Activated CD8-positive, alpha-beta T cell treated with anti-CD3 and anti-CD28 coated beads, Interleukin-2, amount 10 ng/mL, durations not matched to agents 7 days and 5 days (primary cell): ENCODE measurements at regions not wholly inside any gene's neighbourhood (a gene's known extent, or its start where the extent isn't known, plus 50 kb on each side); places are given as distances from the start of the nearest gene placed in this dataset.

ENCODE experiments used
- ATAC-seq: fragments of 150-1000 bp; cut with Tn5 transposase; one replicate; pipeline ENCODE4 v1.10.0; 2021; ENCODE audit warnings: moderate library complexity
- CTCF ChIA-PET: fragments of 350-600 bp; sonication (Branson Sonifier 250); formaldehyde crosslinking; loops from one replicate; lab custom pipeline; 2021; ENCODE audit warnings: antibody characterized with exemption; lab: Charles Lee
- POLR2A ChIA-PET: fragments of 350-600 bp; sonication (Branson Sonifier 250); formaldehyde crosslinking; loops from one replicate; lab custom pipeline; 2021; ENCODE audit warnings: antibody characterized with exemption; lab: Charles Lee
- DNase-seq: peaks from one replicate; pipeline ENCODE4 v3.0.0-alpha.2; 2020
- H3K27ac Mint-ChIP-seq: one replicate; pipeline ENCODE4 v1.8.0; 2021; ENCODE audit warnings: mild to moderate bottlenecking, mixed read lengths
- H3K27me3 Mint-ChIP-seq: one replicate; pipeline ENCODE4 v1.8.0; 2021; ENCODE audit warnings: low read depth, mixed read lengths
- H3K36me3 Mint-ChIP-seq: one replicate; pipeline ENCODE4 v1.8.0; 2021; ENCODE audit warnings: low read depth, mixed read lengths
- H3K4me1 Mint-ChIP-seq: one replicate; pipeline ENCODE4 v1.8.0; 2021; ENCODE audit warnings: low read depth, mixed read lengths
- H3K4me3 Mint-ChIP-seq: one replicate; pipeline ENCODE4 v1.8.0; 2021; ENCODE audit warnings: mild to moderate bottlenecking, mixed read lengths
- H3K9me3 Mint-ChIP-seq: one replicate; pipeline ENCODE4 v1.8.0; 2022; ENCODE audit warnings: mixed read lengths; ENCODE audit not compliant: insufficient read depth

DNA sequence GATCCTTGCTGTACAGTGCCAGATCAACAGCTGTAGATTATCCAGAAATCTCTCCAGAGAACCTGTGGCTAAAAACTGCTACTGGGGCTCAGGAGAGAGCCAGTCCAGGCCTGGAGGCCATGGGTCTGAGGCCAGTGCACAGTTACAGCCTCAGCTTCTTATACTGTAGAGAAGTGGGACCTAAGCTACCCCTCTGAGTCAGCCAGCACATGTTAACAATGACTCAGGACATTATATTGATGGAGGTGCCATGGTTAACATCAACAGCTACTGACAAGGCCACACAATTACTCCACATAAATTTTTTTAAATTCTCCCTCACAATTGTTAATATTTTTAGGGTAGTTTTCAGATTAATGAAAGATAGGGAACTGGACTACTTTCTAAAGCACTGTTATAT, 138.5 kb downstream of the RBM26 start:
- Mint-ChIP-seq H3K36me3 (no peaks in the 10 kb centered on the region), H3K4me1 (no peaks in the 10 kb centered on the region), H3K27ac (no peak overlapping the region), H3K9me3 (no peaks in the 10 kb centered on the region), H3K27me3 (peaks cover 5% of the 10 kb centered on the region), H3K4me3 (no peak overlapping the region)
- ChIA-PET CTCF (no interaction called here), POLR2A (no interaction called here)
- ATAC-seq: no peak
- DNase-seq: no peak

DNA sequence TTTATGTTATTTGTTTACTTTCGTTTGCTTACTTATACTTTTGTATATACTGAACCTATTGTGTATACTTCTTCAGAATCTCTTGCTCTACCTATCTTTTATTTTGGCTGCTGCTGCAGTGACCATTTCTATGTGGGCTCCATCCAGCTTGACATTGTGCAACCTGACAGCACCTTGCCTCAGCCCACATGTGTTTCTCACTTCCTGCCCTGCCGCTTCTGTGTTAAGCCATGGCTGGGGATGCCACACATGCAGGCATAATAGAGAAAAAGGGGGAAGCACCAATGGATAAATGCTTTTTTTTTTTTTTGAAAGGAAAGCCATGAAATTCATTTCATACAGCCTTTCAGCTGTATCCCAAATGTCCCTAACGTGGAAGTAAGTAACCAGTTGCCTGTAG, 147.6 kb downstream of the RBM26 start:
- DNase-seq (no peak), ATAC-seq (no peak)
- ChIA-PET POLR2A (no interaction called here), CTCF (no interaction called here)
- Mint-ChIP-seq H3K27ac (no peak overlapping the region), H3K27me3 (peaks cover 4% of the 10 kb centered on the region), H3K36me3 (no peaks in the 10 kb centered on the region), H3K4me3 (no peak overlapping the region), H3K9me3 (no peaks in the 10 kb centered on the region), H3K4me1 (no peaks in the 10 kb centered on the region)

DNA sequence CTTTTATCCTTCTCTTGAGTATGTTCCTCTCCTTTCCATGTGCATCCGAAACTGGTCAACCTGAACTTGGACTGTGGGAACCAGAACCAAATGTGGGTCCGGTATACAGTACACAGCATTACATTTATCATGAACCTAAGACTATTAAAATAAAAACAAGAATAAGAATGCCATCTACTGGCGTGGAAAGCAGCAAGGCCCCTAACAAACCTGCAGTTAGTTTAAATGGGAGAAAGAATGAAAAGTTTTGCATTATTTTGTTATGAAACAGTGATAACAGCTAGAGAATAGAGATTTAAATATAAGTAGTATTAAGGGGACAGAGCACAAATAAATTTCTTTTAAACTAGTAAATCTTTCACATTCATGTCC, 159.5 kb downstream of the RBM26 start:
- CTCF ChIA-PET: no interaction called here
- Mint-ChIP-seq H3K4me1 (no peaks in the 10 kb centered on the region), H3K27me3 (peaks cover 8% of the 10 kb centered on the region), H3K36me3 (no peaks in the 10 kb centered on the region), H3K27ac (no peak overlapping the region), H3K9me3 (no peaks in the 10 kb centered on the region), H3K4me3 (no peak overlapping the region)
- ATAC-seq (no peak), DNase-seq (no peak)
- POLR2A ChIA-PET: no interaction called here

DNA sequence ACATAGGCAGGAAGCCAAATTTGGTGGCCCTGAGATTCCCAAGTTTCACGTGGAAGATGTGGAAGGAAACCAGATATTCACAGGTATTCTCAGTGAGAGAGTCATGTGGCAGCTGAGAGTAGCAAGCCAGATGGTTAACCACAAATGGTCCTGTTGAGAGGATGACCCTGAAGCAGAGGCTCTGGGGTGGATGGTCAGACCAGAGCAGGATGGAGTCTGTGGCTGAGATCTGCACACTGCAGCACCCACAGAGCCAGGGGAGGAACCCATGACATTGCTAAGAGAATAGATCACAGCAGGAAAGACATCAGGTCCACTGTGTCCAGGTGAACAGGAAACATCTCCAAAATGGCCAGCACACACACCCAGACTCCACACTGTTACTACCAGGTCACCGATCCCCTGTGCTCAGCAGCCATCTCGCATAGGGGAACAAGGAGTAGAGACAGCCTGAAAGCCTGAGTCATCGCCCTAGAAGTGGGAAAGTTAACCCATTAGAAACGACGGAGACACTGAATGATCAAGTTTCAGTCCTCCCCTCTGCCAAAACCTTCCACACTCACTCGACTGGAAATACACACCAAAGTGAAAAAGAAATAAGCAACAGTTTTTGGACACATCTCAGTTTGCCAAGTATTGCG, 160.0 kb downstream of the RBM26 start:
- Mint-ChIP-seq H3K4me1 (no peaks in the 10 kb centered on the region), H3K36me3 (no peaks in the 10 kb centered on the region), H3K4me3 (no peak overlapping the region), H3K27me3 (peaks cover 10% of the 10 kb centered on the region), H3K9me3 (no peaks in the 10 kb centered on the region), H3K27ac (no peak overlapping the region)
- ChIA-PET CTCF (no interaction called here), POLR2A (no interaction called here)
- ATAC-seq (no peak), DNase-seq (no peak)

DNA sequence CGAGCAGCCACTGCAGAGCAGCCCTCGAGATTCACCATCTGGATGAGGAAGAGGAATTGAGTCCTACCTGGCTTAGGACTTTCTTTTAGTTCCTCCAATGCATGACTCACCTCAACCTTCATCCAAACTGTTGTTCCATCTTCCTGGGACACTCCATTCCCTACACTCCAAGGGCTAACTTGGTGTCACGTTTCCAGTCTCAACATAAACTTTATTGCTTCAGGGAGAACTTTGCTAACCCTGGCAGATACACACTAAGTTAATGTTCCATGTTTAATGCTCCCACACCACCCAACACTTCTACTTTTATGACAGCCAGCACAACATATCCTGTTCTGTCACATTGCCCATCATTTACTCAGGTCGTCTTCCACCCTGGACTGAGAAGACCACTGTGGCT, 164.4 kb downstream of the RBM26 start:
- H3K4me1 Mint-ChIP-seq: no peaks in the 10 kb centered on the region
- no peak overlapping the region for H3K4me3 Mint-ChIP-seq
- CTCF ChIA-PET: no interaction called here

DNA sequence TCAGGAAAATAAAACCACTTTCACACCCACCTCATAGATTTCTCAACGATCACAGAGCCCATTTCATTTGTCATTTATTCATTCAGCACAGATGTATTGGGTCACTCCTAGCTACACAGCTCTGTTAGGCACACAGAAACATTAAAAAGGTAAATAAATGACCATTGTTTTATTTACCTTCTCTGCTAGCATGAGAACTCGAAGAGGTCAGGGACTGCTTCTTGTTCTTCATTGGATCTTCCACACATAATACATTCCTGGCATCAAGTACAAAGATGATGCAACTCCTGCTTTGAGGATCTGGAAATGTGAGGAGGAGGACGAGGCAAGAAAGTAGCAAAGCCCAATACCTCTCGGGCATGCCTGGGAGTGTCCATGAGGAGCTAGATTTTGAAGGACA, 168.1 kb downstream of the RBM26 start:
- ChIA-PET CTCF (interaction anchor here (1.2 kb wide), 1 partner anchor 303 kb away, joined by 3 read pairs; no protein-coding TSS in a partner anchor), POLR2A (no interaction called here)
- no peaks in the 10 kb centered on the region for H3K4me1 Mint-ChIP-seq
- H3K27ac Mint-ChIP-seq: no peak overlapping the region
- no peak overlapping the region for H3K4me3 Mint-ChIP-seq
- H3K27me3 Mint-ChIP-seq: peaks cover 19% of the 10 kb centered on the region
- H3K9me3 Mint-ChIP-seq: no peaks in the 10 kb centered on the region
- no peak for ATAC-seq
- DNase-seq: no peak
- no peaks in the 10 kb centered on the region for H3K36me3 Mint-ChIP-seq

More for the DNA sequence above, 164.4 kb downstream of the RBM26 start:
- no peaks in the 10 kb centered on the region for H3K9me3 Mint-ChIP-seq
- ATAC-seq (no peak), DNase-seq (no peak)
- POLR2A ChIA-PET: interaction anchor here (0.5 kb wide), 1 partner anchor 60 kb away, joined by 3 read pairs; no protein-coding TSS in a partner anchor
- peaks cover 17% of the 10 kb centered on the region for H3K27me3 Mint-ChIP-seq
- H3K36me3 Mint-ChIP-seq: no peaks in the 10 kb centered on the region
- no peak overlapping the region for H3K27ac Mint-ChIP-seq

DNA sequence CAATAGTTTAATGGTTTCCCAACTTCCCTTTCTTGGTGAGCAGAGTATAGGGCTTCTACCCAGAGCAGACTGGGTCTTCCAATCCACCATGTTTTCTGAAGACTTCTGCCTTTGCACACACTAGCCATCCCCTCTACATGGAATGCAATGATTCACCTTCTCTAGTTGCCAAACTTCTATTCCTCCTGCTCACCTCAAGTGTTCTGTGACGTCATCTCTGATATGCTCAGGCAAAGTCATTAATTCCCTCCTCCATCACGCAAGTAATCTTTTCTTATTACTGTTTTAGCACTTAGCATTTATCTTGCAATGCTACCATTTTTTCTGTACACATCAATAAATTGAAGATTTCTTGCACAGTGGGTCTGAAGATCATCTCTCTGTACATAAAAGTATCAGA, 174.2 kb downstream of the RBM26 start:
- Mint-ChIP-seq H3K36me3 (no peaks in the 10 kb centered on the region), H3K27me3 (peaks cover 6% of the 10 kb centered on the region), H3K9me3 (no peaks in the 10 kb centered on the region), H3K4me3 (no peak overlapping the region), H3K27ac (no peak overlapping the region), H3K4me1 (no peaks in the 10 kb centered on the region)
- no peak for DNase-seq
- ChIA-PET CTCF (no interaction called here), POLR2A (no interaction called here)
- no peak for ATAC-seq

DNA sequence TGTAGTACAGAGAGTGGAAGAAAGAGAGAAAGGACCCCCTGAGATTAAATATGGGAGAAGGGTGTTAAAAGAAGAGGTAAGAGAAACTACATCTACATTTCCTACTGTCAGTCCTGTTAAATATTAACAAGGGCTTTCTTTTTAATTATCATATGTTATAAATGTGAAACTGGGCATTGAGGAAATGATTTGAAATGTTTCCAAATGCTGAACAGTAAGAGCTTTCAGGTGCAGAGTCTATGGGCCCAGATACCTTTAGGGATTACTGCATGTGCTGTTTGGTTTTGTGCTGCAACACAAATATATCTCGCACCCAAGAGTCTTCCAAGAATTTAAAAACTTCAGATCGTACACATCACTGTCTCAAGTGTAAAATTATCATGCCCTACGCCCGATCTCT, 176.3 kb downstream of the RBM26 start:
- no peak overlapping the region for H3K27ac Mint-ChIP-seq
- no peak for ATAC-seq
- H3K36me3 Mint-ChIP-seq: no peaks in the 10 kb centered on the region
- no peaks in the 10 kb centered on the region for H3K9me3 Mint-ChIP-seq
- no peak overlapping the region for H3K4me3 Mint-ChIP-seq
- no peaks in the 10 kb centered on the region for H3K4me1 Mint-ChIP-seq
- DNase-seq: no peak
- ChIA-PET POLR2A (interaction anchor here (0.6 kb wide), 1 partner anchor 35 kb away, joined by 4 read pairs; no protein-coding TSS in a partner anchor), CTCF (no interaction called here)
- H3K27me3 Mint-ChIP-seq: peaks cover 10% of the 10 kb centered on the region

DNA sequence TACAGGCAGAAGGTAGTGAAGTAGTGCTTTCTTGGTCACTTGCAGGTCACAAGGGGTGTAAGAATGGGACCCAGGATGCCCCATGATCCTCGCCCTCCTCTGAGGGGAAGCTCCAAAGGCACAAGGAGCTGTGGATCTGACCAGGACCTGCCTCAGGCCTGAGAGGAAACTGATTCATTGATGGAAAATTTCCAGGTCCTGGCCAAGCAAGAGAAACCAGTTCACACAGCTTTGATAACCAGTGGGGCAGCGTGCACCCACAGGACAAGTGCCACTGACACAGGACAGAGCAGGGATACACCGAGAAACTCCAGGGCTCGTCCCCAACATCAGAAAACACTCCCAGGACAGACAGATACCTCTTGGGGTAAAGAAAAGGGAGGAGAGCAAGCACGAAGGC, 177.1 kb downstream of the RBM26 start:
- H3K4me1 Mint-ChIP-seq: no peaks in the 10 kb centered on the region

DNA sequence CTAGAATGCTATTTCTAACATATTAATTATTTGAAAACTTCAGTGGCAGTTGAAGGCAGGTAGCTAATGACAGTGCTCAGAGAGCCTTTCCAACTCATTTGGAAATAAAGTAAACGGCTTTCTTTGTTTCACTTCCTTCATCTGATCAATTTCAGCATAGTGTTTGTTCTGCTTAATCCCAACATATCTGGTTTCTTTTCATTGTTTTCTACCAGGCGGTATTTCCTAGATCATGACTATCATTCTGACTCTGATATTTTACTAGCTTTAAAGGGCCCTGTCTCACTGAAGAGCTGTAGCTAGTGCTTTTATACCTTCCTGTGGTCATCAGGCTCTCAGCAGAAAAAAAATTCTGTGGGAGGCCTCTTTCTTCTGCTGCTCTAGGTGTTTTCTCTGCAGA, 178.6 kb downstream of the RBM26 start:
- Mint-ChIP-seq H3K36me3 (no peaks in the 10 kb centered on the region), H3K27ac (no peak overlapping the region), H3K9me3 (no peaks in the 10 kb centered on the region), H3K27me3 (peaks cover 19% of the 10 kb centered on the region), H3K4me3 (no peak overlapping the region), H3K4me1 (no peaks in the 10 kb centered on the region)
- CTCF ChIA-PET: interaction anchor here (0.8 kb wide), 1 partner anchor 64 kb away, joined by 3 read pairs; no protein-coding TSS in a partner anchor
- POLR2A ChIA-PET: no interaction called here
- ATAC-seq (no peak), DNase-seq (no peak)

More for the DNA sequence above, 177.1 kb downstream of the RBM26 start:
- no peaks in the 10 kb centered on the region for H3K9me3 Mint-ChIP-seq
- no peak overlapping the region for H3K27ac Mint-ChIP-seq
- ATAC-seq: no peak
- ChIA-PET POLR2A (no interaction called here), CTCF (no interaction called here)
- H3K36me3 Mint-ChIP-seq: no peaks in the 10 kb centered on the region
- H3K4me3 Mint-ChIP-seq: no peak overlapping the region
- no peak for DNase-seq
- peaks cover 12% of the 10 kb centered on the region for H3K27me3 Mint-ChIP-seq

DNA sequence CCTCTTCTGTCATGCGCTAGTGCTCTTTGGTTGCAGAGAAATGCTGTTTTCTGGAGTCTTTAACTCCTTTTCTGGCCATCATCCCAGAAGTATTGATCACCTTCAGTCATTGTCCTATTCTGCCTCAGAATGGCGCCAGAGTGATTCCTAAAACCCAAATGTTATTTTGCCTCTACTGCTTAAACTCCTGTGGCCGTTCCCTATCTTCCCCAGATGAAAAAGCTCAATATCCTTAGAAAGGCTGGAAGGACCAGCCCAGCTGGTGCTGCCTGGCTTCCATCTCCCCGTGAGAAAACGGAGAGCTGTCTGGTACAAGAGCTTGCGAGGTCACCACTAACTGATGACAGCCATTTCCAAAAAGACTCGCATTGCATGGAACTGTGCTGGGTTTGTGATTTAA, 179.1 kb downstream of the RBM26 start:
- Mint-ChIP-seq H3K27me3 (peaks cover 19% of the 10 kb centered on the region), H3K9me3 (no peaks in the 10 kb centered on the region), H3K36me3 (no peaks in the 10 kb centered on the region), H3K4me1 (no peaks in the 10 kb centered on the region), H3K4me3 (no peak overlapping the region), H3K27ac (no peak overlapping the region)
- DNase-seq (no peak), ATAC-seq (no peak)
- ChIA-PET CTCF (interaction anchor here (0.8 kb wide), 1 partner anchor 64 kb away, joined by 3 read pairs; no protein-coding TSS in a partner anchor), POLR2A (no interaction called here)

DNA sequence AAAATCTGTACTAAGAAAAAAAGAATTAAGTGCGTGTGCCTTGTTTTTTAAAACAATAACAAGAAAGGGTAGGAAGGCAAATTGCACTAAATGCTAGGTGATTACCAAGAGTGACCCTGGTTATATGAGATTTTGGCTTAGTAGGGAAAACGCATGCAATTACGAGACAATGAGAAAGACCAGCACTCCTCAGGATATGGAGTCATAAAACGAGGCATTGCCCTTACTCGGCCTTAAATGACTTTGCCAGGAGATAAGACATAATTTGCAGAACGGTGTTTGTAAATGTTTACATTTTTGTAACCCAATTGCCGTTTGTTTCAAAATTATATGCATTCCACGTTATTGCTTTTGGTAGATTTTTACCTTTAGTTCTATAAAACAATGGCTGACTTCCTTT, 179.8 kb downstream of the RBM26 start:
- POLR2A ChIA-PET: no interaction called here
- CTCF ChIA-PET: no interaction called here
- Mint-ChIP-seq H3K4me3 (no peak overlapping the region), H3K36me3 (no peaks in the 10 kb centered on the region), H3K9me3 (no peaks in the 10 kb centered on the region), H3K27ac (no peak overlapping the region), H3K27me3 (peaks cover 19% of the 10 kb centered on the region), H3K4me1 (no peaks in the 10 kb centered on the region)
- DNase-seq: no peak
- no peak for ATAC-seq
